ENCODE measurements at regions not wholly inside any gene's neighbourhood (a gene's known extent, or its start where the extent isn't known, plus 50 kb on each side); places are given as distances from the start of the nearest gene placed in this dataset.

DNA sequence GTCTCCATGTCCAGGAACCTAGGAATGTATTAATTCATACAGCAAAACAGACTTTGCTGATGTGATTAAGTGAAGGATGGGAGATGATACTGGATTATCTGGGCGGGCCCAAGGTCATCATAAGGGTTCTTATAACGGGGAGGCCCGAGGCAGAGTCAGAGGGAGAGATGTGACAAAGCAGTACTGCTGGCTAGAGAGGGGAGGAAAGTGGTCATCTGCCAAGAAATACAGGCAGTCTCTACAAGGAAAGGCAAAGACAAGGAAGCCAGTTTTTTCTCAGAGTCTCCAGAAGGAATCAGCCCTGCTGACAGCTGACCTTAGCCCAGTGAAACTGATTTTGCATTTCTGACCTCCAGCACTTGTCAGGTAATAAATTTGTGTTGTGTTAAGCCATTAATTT lies 66.2 kb upstream of the CORO2B start:
- no peak for TF ChIP-seq POLR2A (IDR thresholded peaks at IDR 0.05)
- TF ChIP-seq, protein P1, sequence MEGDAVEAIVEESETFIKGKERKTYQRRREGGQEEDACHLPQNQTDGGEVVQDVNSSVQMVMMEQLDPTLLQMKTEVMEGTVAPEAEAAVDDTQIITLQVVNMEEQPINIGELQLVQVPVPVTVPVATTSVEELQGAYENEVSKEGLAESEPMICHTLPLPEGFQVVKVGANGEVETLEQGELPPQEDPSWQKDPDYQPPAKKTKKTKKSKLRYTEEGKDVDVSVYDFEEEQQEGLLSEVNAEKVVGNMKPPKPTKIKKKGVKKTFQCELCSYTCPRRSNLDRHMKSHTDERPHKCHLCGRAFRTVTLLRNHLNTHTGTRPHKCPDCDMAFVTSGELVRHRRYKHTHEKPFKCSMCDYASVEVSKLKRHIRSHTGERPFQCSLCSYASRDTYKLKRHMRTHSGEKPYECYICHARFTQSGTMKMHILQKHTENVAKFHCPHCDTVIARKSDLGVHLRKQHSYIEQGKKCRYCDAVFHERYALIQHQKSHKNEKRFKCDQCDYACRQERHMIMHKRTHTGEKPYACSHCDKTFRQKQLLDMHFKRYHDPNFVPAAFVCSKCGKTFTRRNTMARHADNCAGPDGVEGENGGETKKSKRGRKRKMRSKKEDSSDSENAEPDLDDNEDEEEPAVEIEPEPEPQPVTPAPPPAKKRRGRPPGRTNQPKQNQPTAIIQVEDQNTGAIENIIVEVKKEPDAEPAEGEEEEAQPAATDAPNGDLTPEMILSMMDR (IDR thresholded peaks at IDR 0.05) = no peak

All from heart left ventricle (tissue), 13 donors.